Stimulated activated CD4-positive, alpha-beta T cell treated with anti-CD3 and anti-CD28 coated beads, Interleukin-4, amount 100 ng/mL, for 4 hours (primary cell): ENCODE measurements at regions not wholly inside any gene's neighbourhood (a gene's known extent, or its start where the extent isn't known, plus 50 kb on each side); places are given as distances from the start of the nearest gene placed in this dataset.
"Not testable (repeated sequence)": the region's sequence is repeated elsewhere in the genome, so short reads cannot be mapped to it uniquely, and the experiment has no call there.

Experiments
- DNase-seq, 2 experiments: peaks; one replicate each; pipeline ENCODE4 v3.0.0-alpha.2; 2020

GRCh38 chr22:42217752-42218280 is 52.6 kb downstream of the TCF20 start:
- DNase-seq, result no peak

- DNase-seq, result no peak
Measured at GRCh38 chr22:42217019-42217751, 53.3 kb downstream of the TCF20 start.

DNA sequence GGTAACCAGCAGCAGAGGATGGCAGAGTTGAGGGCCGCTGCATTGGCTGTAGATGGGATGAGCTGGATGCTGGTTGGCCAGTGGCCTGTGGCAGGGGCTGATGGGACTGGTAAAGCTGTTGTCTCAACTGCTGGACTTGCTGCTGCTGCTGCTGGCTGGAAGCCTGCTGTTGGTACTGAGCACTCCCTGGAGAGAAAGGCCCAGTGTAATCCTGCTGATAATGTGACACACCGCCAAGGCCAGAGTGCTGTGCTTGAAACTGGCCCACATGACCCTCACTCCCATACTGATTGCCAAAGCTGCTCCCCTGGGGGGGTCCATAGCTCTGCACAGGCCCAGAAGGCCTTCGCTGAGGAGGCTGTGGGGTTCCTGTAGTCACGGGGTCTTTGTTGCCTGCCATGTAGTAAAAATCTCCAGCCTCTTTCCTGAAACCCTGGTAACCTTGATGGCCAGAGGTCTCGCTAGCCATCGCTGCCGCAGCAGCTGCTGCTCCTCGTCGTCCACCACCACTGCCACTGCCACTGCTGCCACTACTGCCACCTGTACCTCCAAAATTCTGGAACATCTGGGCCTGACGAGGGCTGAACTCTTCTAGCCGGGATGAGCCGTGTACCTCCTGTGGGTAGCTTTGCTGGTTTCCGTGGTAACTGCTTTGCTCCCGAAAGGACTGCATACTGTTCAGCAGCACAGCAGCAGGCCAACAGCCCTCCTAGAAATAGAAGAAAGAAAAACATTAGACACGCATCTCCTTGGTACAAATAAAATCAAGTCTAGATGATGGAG is 55.6 kb downstream of the TCF20 start:
- no peak for DNase-seq

DNA sequence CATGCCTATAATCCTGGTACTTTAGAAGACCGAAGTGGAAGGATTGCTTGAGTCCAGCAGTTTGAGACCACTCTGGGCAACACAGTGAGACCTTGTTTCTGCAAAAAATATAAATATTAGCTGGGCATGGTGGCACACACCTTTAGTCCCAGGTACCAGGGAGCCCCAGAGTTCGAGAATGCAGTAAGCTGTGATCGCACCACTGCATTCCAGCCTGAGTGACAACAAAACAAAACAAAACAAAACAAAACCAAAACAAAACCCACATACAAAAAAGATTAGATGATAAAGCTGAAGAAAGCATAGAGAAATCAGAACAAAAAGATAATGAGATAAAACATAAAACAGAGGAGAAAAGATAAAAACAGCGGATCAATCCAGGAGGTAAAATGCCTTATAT is 62.1 kb downstream of the TCF20 start:
- DNase-seq, result no peak

DNA sequence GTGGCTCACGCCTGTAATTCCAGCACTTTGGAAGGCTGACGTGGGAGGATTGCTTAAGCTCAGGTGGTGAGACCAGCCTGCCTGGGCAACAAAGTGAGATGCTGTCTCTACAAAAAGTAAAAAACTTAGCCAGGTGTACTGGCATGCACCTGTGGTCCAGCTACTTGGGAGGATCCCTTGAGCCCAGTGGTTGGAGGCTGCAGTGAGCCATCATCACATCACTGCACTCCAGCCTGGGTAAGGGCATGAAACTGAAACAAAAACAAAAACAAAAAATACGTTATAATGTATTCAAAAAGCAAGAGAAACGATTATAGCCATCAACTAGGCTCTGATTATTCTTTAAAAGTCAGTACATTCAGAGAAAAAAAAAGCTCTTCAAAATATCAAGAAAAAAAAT is 62.5 kb downstream of the TCF20 start:
- DNase-seq, result no peak

- no peak for DNase-seq
Measured at GRCh38 chr22:42203609-42204008, 66.8 kb downstream of the TCF20 start.

- peak; percentile 44 to 64 for DNase-seq
Measured at GRCh38 chr22:42202669-42203068, 67.8 kb downstream of the TCF20 start.

DNA sequence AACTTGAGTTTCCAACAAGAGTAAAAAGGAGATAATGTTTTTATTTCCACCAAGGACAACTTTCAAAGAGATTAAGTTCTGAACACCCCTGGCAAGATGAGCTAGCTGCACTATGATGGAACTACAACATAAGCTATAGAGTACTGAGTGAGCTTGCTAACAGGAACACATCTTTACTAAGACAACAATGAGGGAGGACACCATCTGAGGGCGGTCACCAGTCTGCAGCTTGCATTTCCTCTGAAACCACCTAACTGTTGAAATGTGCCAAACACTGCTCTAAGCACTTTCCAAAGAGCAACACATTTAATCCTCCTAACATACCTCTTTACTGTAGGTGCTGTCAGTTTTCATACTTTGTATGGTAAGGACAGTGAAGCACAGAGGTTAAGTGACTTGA is 68.4 kb downstream of the TCF20 start:
- no peak for DNase-seq

GRCh38 chr22:42199025-42199424 is 68.4 kb upstream of the CYP2D6 start:
- no peak for DNase-seq

DNA sequence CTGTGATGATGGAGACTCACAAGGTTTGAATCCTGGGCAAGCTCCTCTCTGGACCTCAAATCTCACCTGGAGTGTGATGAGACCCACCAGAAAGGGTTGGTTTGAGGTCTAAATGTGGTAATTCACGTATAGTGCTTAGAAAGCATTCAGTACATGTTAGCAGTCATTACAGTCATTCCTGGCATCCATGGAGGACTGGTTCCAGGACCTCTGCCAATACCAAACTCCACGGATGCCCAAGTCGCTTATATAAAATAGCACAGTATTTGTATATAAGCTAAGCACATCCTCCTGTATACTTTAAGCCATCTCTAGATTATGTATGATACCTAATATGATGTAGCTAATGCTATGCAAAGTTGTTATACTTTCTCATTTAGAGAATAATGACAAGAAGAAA is 67.6 kb upstream of the CYP2D6 start:
- no peak for DNase-seq

DNA sequence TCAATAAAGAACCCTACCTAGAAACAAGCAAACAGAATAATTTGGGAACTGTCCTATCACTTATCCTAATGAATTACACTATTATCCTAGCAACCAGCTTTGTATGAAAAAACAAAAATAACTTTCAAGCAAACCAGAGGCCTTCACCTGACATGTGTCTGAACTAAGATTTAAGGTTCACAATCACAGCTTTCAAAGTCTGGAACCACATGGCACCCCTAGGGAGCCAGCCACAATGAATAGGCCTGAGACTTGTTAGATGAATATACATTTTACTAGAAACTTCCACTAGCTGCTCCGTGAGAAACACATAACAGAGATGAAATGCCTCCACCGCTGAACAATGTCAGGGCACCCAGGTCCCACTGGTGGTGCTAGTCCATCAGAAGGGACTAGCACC is 65.8 kb upstream of the CYP2D6 start:
- DNase-seq, result no peak

GRCh38 chr22:42194953-42195352 is 64.3 kb upstream of the CYP2D6 start:
- DNase-seq, result no peak

GRCh38 chr22:42194104-42194851 is 63.7 kb upstream of the CYP2D6 start:
- DNase-seq, result no peak

DNA sequence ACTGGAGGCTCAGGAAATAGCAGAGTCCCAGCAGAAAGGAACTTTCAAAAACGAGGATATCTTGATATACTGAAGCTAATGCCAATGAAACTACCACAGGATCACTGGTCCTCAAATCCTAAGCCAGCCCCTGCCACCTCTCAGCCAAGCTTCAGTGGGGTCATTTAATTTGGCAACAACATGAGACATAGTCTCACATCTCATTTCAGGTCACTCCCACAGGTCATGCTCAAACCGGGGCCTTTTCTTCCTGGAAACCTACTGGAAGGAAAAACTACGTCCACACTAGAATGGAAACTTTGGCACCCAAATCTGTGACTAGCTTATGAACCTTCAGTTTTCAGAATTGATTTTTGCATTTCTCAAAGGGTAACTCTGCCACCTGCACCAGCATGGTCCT is 61.9 kb upstream of the CYP2D6 start:
- DNase-seq, result no peak

GRCh38 chr22:42190274-42190673 is 59.7 kb upstream of the CYP2D6 start:
- DNase-seq, result no peak

GRCh38 chr22:42189761-42190160 is 59.2 kb upstream of the CYP2D6 start:
- no peak for DNase-seq

- DNase-seq, result no peak
Measured at GRCh38 chr22:42188808-42189447, 58.3 kb upstream of the CYP2D6 start.

DNA sequence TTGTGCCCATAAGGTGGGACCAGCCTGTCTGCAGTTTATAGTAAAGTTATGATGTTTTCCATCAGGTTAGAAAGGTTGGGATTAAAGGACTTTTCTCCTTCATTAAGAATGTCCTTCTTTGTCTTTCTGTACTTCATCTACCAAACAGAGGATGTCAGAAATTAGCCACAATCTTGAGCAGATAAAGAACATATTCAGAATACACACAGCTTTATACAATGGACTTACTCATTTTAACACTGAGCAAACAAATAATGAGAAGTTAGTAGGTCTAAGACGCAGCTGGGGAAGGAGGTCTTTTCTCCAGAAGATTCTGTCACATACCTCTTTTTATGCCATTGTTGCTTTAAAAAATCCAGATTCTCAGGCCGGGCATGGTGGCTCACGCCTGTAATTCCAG is 57.0 kb upstream of the CYP2D6 start:
- no peak for DNase-seq

DNA sequence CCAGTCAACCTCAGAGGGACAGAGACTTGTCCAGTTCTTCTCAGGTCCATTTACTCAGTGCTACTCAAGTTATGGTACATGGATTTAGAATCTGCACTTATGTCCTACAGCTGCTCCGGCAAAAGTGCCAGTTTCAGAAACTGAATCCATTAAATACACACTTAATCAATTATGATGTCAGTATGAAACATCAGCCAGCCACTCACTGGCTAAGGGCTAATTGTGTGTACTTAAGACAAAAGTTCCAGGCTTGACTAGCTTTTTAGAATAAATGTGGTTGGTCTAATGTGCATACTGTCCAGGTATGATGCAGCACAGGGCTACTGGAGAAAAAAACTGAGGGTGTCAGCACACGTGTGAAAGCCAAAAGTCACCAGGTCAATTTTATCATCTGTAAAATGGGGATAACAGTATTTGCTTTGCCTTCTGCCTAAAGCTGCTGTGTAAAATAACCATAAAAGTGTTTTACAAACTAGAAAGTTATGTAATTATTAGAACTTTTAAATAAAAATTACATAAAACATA is 55.4 kb upstream of the CYP2D6 start:
- no peak for DNase-seq

GRCh38 chr22:42184852-42185251 is 54.2 kb upstream of the CYP2D6 start:
- no peak for DNase-seq

- not testable (repeated sequence) for DNase-seq
Measured at GRCh38 chr22:42183461-42184059, 53.0 kb upstream of the CYP2D6 start.

DNA sequence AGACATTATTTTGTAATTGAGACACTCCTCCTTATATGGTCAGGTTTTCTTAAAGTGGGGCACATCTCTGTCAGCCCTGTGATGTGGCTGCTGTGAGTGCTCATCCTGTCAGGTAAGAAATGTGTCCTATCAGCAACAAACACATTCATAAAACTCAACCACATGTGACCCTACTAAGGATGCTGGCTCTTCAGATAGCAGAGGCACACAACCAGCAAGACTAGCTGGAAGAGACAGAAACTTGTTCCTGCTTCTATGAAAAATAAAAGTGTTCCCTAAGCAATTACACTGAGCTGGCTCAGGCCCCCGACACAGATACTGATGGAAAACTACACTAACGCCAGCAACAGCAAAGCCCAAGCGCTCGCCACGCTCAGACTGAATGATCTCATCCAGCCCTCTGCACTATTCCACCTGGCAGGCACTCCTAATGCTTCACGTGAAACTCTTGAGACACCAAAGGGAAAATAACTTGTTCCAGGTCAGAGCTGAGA is 49.8 kb upstream of the CYP2D6 start:
- DNase-seq, result peak in 1 of 2 experiments; percentile 36
